ENCODE measurements at regions not wholly inside any gene's neighbourhood (a gene's known extent, or its start where the extent isn't known, plus 50 kb on each side); places are given as distances from the start of the nearest gene placed in this dataset.
"Not testable (repeated sequence)": the region's sequence is repeated elsewhere in the genome, so short reads cannot be mapped to it uniquely, and the experiment has no call there.

DNA sequence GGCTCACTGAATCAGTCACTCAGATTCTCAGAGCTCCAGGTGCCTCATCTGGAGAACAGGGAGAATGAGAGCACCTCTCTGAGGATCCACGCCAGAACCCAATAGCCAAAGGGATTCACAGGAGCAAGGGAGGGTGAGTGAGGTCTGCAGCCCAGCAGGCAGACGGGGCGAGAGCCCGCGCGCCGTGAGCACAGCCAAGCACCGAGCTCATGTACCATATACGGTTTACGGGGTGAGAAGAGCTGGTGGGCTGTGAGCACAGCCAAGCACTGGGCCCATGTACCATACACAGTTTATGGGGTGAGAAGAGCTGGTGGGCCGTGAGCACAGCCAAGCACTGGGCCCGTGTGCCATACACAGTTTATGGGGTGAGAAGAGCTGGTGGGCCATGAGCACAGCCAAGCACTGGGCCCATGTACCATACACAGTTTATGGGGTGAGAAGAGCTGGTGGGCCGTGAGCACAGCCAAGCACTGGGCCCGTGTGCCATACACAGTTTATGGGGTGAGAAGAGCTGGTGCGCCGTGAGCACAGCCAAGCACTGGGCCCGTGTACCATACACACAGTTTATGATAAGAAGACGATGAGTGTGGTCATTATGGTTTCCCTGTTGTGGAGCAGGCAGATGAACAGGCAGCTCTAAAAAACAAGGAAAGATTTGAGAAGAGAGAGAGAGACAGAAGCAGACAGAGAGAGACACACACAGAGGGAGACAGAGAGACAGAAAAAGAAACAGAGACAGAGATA is 125.7 kb upstream of the ANO1 start:
- TF ChIP-seq, protein P1, sequence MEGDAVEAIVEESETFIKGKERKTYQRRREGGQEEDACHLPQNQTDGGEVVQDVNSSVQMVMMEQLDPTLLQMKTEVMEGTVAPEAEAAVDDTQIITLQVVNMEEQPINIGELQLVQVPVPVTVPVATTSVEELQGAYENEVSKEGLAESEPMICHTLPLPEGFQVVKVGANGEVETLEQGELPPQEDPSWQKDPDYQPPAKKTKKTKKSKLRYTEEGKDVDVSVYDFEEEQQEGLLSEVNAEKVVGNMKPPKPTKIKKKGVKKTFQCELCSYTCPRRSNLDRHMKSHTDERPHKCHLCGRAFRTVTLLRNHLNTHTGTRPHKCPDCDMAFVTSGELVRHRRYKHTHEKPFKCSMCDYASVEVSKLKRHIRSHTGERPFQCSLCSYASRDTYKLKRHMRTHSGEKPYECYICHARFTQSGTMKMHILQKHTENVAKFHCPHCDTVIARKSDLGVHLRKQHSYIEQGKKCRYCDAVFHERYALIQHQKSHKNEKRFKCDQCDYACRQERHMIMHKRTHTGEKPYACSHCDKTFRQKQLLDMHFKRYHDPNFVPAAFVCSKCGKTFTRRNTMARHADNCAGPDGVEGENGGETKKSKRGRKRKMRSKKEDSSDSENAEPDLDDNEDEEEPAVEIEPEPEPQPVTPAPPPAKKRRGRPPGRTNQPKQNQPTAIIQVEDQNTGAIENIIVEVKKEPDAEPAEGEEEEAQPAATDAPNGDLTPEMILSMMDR (conservative IDR thresholded peaks at IDR 0.05; ENCODE audit: low read depth, low read length): not testable (repeated sequence)
- TF ChIP-seq EZH2 (IDR thresholded peaks at IDR 0.05; ENCODE audit: borderline replicate concordance, low read depth, low read length, poor library complexity, severe bottlenecking): not testable (repeated sequence)

Data from A673 (cell line).